Panc1 (cell line): ENCODE measurements at regions not wholly inside any gene's neighbourhood (a gene's known extent, or its start where the extent isn't known, plus 50 kb on each side); places are given as distances from the start of the nearest gene placed in this dataset.

Experiments used
- ATAC-seq: fragments of 200-7000 bp; cut with Tn5 transposase; 2 replicates; pipeline ENCODE4 v1.9.1; 2020; ENCODE audit warnings: mild to moderate bottlenecking, moderate library complexity
- BruUV-seq: library from RNA; stranded (reverse); fragments of 400-500 nt; replicated peaks from 2 replicates; lab custom pipeline; 2021; lab: Mats Ljungman, UMichigan
- CTCF ChIA-PET: fragments of 300-600 bp; sonication (Branson Sonifier 250); formaldehyde crosslinking; loops from one replicate; lab custom pipeline; 2022; ENCODE audit warnings: antibody characterized with exemption; lab: Charles Lee
- POLR2A ChIA-PET: fragments of 300-600 bp; sonication (Branson Sonifier 250); formaldehyde crosslinking; loops from one replicate; lab custom pipeline; 2022; ENCODE audit warnings: antibody characterized with exemption; lab: Charles Lee
- DNase-seq: peaks from one replicate; pipeline ENCODE4 v3.0.0-alpha.2; 2010; ENCODE audit warnings: low read depth, low spot score
- H3K27ac ChIP-seq: 2 replicates; pipeline ENCODE4 v1.5.1; 2011; ENCODE audit warnings: mild to moderate bottlenecking, low read length, inconsistent platforms
- H3K27me3 ChIP-seq: fragments of 200-500 bp; sonication (Bioruptor generic); 2 replicates; pipeline ENCODE4 v1.6.0; 2014; ENCODE audit warnings: low read length, inconsistent platforms; ENCODE audit not compliant: control insufficient read depth, insufficient read depth
- H3K36me3 ChIP-seq: fragments of 200-500 bp; sonication (Bioruptor generic); 2 replicates; pipeline ENCODE4 v1.5.1; 2014; ENCODE audit warnings: inconsistent platforms, mild to moderate bottlenecking, low read length, moderate library complexity; ENCODE audit not compliant: control insufficient read depth, insufficient read depth
- H3K4me1 ChIP-seq: 2 replicates; pipeline ENCODE4 v1.5.1; 2011; ENCODE audit warnings: inconsistent platforms, mild to moderate bottlenecking, low read length, moderate library complexity; ENCODE audit not compliant: control insufficient read depth, insufficient read depth
- H3K4me3 ChIP-seq, 2 experiments: 2 replicates each; pipeline ENCODE4 v1.5.1; 2011 to 2012; ENCODE audit warnings: low read depth in 2 of 2, low read length in 2 of 2, mild to moderate bottlenecking in 2 of 2, inconsistent platforms in 1 of 2, moderate library complexity in 1 of 2
- H3K9me3 ChIP-seq: fragments of 200-500 bp; sonication (Bioruptor generic); 2 replicates; pipeline ENCODE4 v1.5.1; 2014; ENCODE audit warnings: low read depth, mild to moderate bottlenecking, inconsistent platforms, low read length, moderate library complexity; ENCODE audit not compliant: control insufficient read depth, insufficient read depth
- POLR2AphosphoS5 ChIP-seq: IDR thresholded peaks from 2 replicates; pipeline ENCODE4 v1.6.1; 2012; ENCODE audit warnings: mild to moderate bottlenecking, low read depth, low read length, moderate library complexity
- SIN3A ChIP-seq: IDR thresholded peaks from 2 replicates; pipeline ENCODE4 v1.6.1; 2012; ENCODE audit warnings: low read depth, mild to moderate bottlenecking, low read length, moderate library complexity, borderline replicate concordance; ENCODE audit not compliant: insufficient read depth
- TCF7L2 ChIP-seq: IDR thresholded peaks from 2 replicates; pipeline ENCODE4 v1.6.1; 2011; ENCODE audit warnings: mild to moderate bottlenecking, low read depth, low read length, inconsistent platforms
- in situ Hi-C: cut with HindIII; loops from 2 replicates; pipeline ENCODE4 v1.10.0; 2016; ENCODE audit warnings: low sequenced_read_pairs, low pct_unique_long_range_greater_than_20kb
- intact Hi-C: fragments of 100-400 bp; cut with micrococcal nuclease; formaldehyde crosslinking; loops from one replicate; pipeline ENCODE4 v1.10.0; 2022; ENCODE audit not compliant: unreplicated experiment
- TF ChIP-seq, protein P1 (sequence below), 2 experiments: IDR thresholded peaks; 2 replicates each; pipeline ENCODE4 v1.6.1; 2011 to 2012; ENCODE audit warnings: low read depth in 2 of 2, control low read depth in 1 of 2, low read length in 1 of 2, mild to moderate bottlenecking in 1 of 2, moderate library complexity in 1 of 2; ENCODE audit not compliant: insufficient read depth in 1 of 2
- TF ChIP-seq, protein P2 (sequence below): fragments of 450-650 bp; IDR thresholded peaks from 2 replicates; pipeline ENCODE4 v1.5.1; 2017; ENCODE audit warnings: mild to moderate bottlenecking

GRCh38 chr6:158907931-158908330 is 88.8 kb upstream of the EZR start:
- no peak for DNase-seq
- no peaks in the 10 kb centered on the region for H3K36me3 ChIP-seq
- peaks cover 24% of the 10 kb centered on the region for H3K9me3 ChIP-seq
- ChIA-PET POLR2A (no interaction called here), CTCF (no interaction called here)
- H3K27ac ChIP-seq = no peak overlapping the region
- H3K27me3 ChIP-seq = no peaks in the 10 kb centered on the region
- in situ Hi-C loops (no loop called here), intact Hi-C loops (no loop called here)
- H3K4me3 ChIP-seq = no peak overlapping the region
- TF ChIP-seq, protein P1, sequence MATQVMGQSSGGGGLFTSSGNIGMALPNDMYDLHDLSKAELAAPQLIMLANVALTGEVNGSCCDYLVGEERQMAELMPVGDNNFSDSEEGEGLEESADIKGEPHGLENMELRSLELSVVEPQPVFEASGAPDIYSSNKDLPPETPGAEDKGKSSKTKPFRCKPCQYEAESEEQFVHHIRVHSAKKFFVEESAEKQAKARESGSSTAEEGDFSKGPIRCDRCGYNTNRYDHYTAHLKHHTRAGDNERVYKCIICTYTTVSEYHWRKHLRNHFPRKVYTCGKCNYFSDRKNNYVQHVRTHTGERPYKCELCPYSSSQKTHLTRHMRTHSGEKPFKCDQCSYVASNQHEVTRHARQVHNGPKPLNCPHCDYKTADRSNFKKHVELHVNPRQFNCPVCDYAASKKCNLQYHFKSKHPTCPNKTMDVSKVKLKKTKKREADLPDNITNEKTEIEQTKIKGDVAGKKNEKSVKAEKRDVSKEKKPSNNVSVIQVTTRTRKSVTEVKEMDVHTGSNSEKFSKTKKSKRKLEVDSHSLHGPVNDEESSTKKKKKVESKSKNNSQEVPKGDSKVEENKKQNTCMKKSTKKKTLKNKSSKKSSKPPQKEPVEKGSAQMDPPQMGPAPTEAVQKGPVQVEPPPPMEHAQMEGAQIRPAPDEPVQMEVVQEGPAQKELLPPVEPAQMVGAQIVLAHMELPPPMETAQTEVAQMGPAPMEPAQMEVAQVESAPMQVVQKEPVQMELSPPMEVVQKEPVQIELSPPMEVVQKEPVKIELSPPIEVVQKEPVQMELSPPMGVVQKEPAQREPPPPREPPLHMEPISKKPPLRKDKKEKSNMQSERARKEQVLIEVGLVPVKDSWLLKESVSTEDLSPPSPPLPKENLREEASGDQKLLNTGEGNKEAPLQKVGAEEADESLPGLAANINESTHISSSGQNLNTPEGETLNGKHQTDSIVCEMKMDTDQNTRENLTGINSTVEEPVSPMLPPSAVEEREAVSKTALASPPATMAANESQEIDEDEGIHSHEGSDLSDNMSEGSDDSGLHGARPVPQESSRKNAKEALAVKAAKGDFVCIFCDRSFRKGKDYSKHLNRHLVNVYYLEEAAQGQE (IDR thresholded peaks at IDR 0.05; ENCODE audit: insufficient read depth in 1 of 2, low read depth in 2 of 2, low read length in 1 of 2) = no peak
- TF ChIP-seq POLR2AphosphoS5 = no peak
- TF ChIP-seq TCF7L2 = no peak
- TF ChIP-seq, protein P2, sequence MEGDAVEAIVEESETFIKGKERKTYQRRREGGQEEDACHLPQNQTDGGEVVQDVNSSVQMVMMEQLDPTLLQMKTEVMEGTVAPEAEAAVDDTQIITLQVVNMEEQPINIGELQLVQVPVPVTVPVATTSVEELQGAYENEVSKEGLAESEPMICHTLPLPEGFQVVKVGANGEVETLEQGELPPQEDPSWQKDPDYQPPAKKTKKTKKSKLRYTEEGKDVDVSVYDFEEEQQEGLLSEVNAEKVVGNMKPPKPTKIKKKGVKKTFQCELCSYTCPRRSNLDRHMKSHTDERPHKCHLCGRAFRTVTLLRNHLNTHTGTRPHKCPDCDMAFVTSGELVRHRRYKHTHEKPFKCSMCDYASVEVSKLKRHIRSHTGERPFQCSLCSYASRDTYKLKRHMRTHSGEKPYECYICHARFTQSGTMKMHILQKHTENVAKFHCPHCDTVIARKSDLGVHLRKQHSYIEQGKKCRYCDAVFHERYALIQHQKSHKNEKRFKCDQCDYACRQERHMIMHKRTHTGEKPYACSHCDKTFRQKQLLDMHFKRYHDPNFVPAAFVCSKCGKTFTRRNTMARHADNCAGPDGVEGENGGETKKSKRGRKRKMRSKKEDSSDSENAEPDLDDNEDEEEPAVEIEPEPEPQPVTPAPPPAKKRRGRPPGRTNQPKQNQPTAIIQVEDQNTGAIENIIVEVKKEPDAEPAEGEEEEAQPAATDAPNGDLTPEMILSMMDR = no peak
- no peak for TF ChIP-seq SIN3A
- H3K4me1 ChIP-seq = no peaks in the 10 kb centered on the region; the same call in 1 of the 2 replicates
- no TSS peak for BruUV-seq
- ATAC-seq = no peak

- intact Hi-C loops (no loop called here), in situ Hi-C loops (no loop called here)
- BruUV-seq = no TSS peak
- peaks cover 24% of the 10 kb centered on the region for H3K9me3 ChIP-seq
- no peak for ATAC-seq
- H3K4me3 ChIP-seq = no peak overlapping the region
- DNase-seq = no peak
- H3K4me1 ChIP-seq = no peaks in the 10 kb centered on the region; the same call in 1 of the 2 replicates
- H3K36me3 ChIP-seq = no peaks in the 10 kb centered on the region
- TF ChIP-seq TCF7L2 = no peak
- TF ChIP-seq, protein P2 = no peak
- TF ChIP-seq, protein P1 (IDR thresholded peaks at IDR 0.05; ENCODE audit: insufficient read depth in 1 of 2, low read depth in 2 of 2, low read length in 1 of 2) = no peak
- no peak for TF ChIP-seq SIN3A
- no peak for TF ChIP-seq POLR2AphosphoS5
- no peak overlapping the region for H3K27ac ChIP-seq
- no peaks in the 10 kb centered on the region for H3K27me3 ChIP-seq
- ChIA-PET POLR2A (no interaction called here), CTCF (no interaction called here)
Measured at GRCh38 chr6:158906926-158907325, 87.8 kb upstream of the EZR start.
